GM12874 (cell line): ENCODE measurements at regions not wholly inside any gene's neighbourhood (a gene's known extent, or its start where the extent isn't known, plus 50 kb on each side); places are given as distances from the start of the nearest gene placed in this dataset.

Experiments
- CTCF ChIP-seq: IDR thresholded peaks from 2 replicates; pipeline ENCODE4 v1.5.1; 2011; ENCODE audit warnings: low read depth, mild to moderate bottlenecking, control low read depth, low read length, moderate library complexity; ENCODE audit not compliant: insufficient read depth

DNA sequence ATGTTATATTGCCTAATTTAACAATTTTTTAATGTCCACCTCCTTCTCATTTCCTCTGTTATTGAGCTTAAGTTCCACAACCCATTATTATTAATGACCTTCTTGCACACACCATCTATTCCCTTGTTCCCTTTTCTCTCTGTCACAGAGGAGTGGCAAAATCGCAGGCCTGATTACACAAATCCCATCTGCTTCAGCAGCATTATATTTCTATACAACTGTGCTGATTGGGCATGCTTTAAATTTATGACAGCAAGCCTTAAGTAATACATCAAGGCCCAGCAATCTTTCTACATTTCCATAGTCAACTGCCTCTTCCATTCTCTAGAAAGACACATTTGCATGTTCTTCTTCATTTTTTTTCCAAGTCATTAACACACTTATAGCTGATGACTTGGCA, 423.8 kb downstream of the PRDM5 start:
- TF ChIP-seq CTCF: no peak

- no peak for TF ChIP-seq CTCF
These were observed 424.8 kb upstream of the MAD2L1 start for GRCh38 chr4:120491481-120491880.

- no peak for TF ChIP-seq CTCF
These were observed 415.1 kb upstream of the MAD2L1 start for GRCh38 chr4:120481756-120482155.

DNA sequence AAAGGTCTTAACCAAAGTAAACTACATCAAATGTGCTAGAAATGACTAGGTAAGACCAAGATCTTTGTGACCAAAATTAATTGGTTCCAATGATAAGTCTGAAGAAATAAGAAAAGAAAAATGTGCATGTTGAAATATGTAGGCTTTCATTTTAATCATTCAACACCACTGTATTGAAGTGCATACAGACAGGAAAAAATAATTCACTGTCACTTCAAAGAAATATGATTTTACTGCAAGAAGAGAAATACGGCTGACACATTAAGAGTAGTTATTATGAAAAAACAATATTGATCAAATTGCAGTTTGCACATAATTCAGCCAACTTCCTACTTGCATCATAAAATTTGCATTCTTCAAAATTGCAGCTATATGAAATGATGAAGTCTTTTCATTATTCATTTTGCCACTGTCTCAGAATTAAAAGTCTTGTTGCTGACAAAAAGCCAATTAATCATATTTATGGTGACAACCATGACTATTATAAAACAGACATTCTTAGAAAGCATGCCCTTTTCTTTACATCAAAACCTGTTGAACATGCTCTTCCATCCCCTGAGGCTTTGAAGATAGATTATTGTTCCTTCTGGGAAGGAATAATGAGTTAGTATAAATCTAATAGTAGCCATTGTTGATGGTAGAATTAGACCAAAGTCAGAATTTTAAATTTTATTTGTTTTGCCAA, 405.9 kb upstream of the MAD2L1 start:
- TF ChIP-seq CTCF: no peak

DNA sequence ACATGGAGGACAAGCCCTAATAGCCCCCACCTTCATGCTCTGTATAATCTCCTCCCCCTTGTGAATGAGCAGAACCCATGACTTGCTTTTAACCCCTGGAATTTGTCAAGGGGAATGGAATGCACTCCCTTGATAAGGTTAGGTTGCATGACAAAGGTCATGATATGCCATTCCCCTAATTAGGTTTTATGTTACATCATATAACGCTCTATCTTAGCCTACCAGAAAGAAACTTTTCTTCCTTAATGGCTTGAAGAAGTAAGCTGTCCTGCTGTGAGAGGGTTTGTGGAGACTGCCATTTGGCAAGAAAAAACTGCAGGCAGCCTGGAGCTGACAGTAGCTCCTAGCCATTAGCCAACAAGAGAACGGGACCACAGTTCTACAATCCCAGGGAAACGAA, 399.8 kb upstream of the MAD2L1 start:
- no peak for TF ChIP-seq CTCF

DNA sequence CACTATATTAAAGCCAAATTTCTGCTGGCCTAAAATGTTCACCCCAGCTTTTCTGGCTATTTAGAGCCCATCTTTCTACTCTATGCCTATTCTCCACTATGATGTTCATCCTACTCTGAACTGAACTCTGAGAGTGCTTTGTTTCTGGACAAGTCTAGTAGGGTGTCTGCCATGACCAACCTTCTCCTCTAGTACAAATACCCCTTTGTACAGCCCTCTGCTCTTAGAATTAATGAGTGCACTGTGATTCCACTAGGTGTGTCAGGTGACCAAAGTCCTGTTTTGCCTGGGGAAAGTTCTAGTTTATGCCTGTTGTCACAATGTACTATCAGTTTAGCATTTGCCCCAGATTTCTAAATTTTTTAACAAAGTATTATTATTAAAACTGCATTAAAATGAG, 388.1 kb upstream of the MAD2L1 start:
- TF ChIP-seq CTCF: no peak

DNA sequence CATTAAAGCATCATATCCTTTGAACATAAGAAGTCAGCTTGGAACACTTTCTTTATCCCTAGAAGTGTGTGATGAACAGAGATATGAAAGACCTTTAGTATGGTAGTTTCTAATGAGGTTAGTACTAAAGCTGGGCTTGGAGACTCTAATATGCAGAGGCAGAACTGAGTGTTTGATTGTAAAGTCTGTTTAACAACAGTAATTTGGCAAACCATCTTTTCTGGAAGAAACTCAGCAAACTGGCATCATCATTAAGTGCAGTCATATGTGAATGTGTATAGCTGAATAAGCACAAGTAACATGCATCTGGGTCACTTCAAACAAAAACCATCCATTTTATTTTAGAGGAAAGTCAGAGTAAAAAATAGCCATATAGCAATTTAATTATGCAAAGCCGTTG, 385.9 kb upstream of the MAD2L1 start:
- no peak for TF ChIP-seq CTCF
